H1 (cell line): ENCODE measurements at regions not wholly inside any gene's neighbourhood (a gene's known extent, or its start where the extent isn't known, plus 50 kb on each side); places are given as distances from the start of the nearest gene placed in this dataset.

ENCODE experiments used
- CTCF ChIA-PET: fragments of 300-600 bp; sonication (Branson Sonifier 250); formaldehyde crosslinking; loops from one replicate; lab custom pipeline; 2021; ENCODE audit not compliant: partially characterized antibody; lab: Charles Lee
- POLR2A ChIA-PET: fragments of 300-600 bp; sonication (Branson Sonifier 250); formaldehyde crosslinking; loops from one replicate; lab custom pipeline; 2021; ENCODE audit warnings: inconsistent platforms; ENCODE audit not compliant: partially characterized antibody; lab: Charles Lee
- DNase-seq, 2 experiments: peaks; one replicate each; pipeline versions ENCODE4 v3.0.0 to v3.0.0-alpha.2; 2010 to 2022; ENCODE audit warnings: low spot score in 2 of 2, low read depth in 1 of 2, mixed read lengths in 1 of 2
- FAIRE-seq: peaks from 2 replicates; lab custom pipeline; 2011; peaks lifted over from hg19 to GRCh38; lab: Jason Lieb, UNC
- H2AFZ ChIP-seq: 2 replicates; pipeline ENCODE4 v1.8.1; 2012; ENCODE audit warnings: low read length, inconsistent platforms
- H2AK5ac ChIP-seq: 2 replicates; pipeline ENCODE4 v1.6.1; 2013; ENCODE audit warnings: low read depth, low read length
- H2BK120ac ChIP-seq: replicated peaks from 2 replicates; pipeline ENCODE3; 2013; ENCODE audit warnings: low read depth, low read length, inconsistent platforms
- H2BK12ac ChIP-seq: 2 replicates; pipeline ENCODE4 v1.6.1; 2013; ENCODE audit warnings: low read depth, low read length
- H2BK15ac ChIP-seq: 2 replicates; pipeline ENCODE4 v1.6.1; 2013; ENCODE audit warnings: low read length
- H2BK20ac ChIP-seq: 2 replicates; pipeline ENCODE4 v1.6.1; 2013; ENCODE audit warnings: low read length
- H2BK5ac ChIP-seq: 2 replicates; pipeline ENCODE4 v1.6.1; 2013; ENCODE audit warnings: low read depth, low read length
- H3K14ac ChIP-seq: 2 replicates; pipeline ENCODE4 v1.6.1; 2013; ENCODE audit warnings: inconsistent platforms; ENCODE audit not compliant: insufficient read length
- H3K18ac ChIP-seq: 2 replicates; pipeline ENCODE4 v1.6.1; 2013; ENCODE audit warnings: low read length; ENCODE audit errors: extremely low read depth
- H3K23ac ChIP-seq: 2 replicates; pipeline ENCODE4 v1.6.1; 2013; ENCODE audit warnings: inconsistent platforms; ENCODE audit not compliant: insufficient read length
- H3K23me2 ChIP-seq: 2 replicates; pipeline ENCODE4 v1.6.1; 2013; ENCODE audit warnings: low read depth, low read length
- H3K27ac ChIP-seq: 2 replicates; pipeline ENCODE4 v1.6.1; 2011; ENCODE audit warnings: low read depth, low read length, inconsistent platforms
- H3K27me3 ChIP-seq, 4 experiments: replicated peaks in 1 of 4; 1 replicate in 1 of 4; 2 replicates in 3 of 4; pipeline versions ENCODE4 v1.6.1 to v1.8.1; 2011 to 2013; ENCODE audit warnings: low read length in 3 of 4, mild to moderate bottlenecking in 3 of 4, inconsistent platforms in 2 of 4, mixed read lengths in 2 of 4, moderate library complexity in 1 of 4; ENCODE audit not compliant: control insufficient read depth in 3 of 4, insufficient read depth in 3 of 4; ENCODE audit errors: extremely low read depth in 1 of 4
- H3K36me3 ChIP-seq, 4 experiments: 2 replicates each; pipeline versions ENCODE4 v1.6.1 to v1.8.1; 2011 to 2013; ENCODE audit warnings: mild to moderate bottlenecking in 4 of 4, low read length in 3 of 4, moderate library complexity in 2 of 4, control low read depth in 1 of 4, inconsistent platforms in 1 of 4; ENCODE audit not compliant: insufficient read depth in 4 of 4, control insufficient read depth in 2 of 4
- H3K4ac ChIP-seq: replicated peaks from 2 replicates; pipeline ENCODE3; 2013; ENCODE audit warnings: low read length, low read depth, mixed read lengths, inconsistent platforms; ENCODE audit not compliant: insufficient read length
- H3K4me1 ChIP-seq, 4 experiments: replicated peaks in 1 of 4; 1 replicate in 1 of 4; 2 replicates in 3 of 4; pipeline versions ENCODE4 v1.6.1 to v1.8.1; 2011 to 2013; ENCODE audit warnings: low read length in 3 of 4, inconsistent platforms in 2 of 4, mixed read lengths in 1 of 4; ENCODE audit not compliant: insufficient read depth in 4 of 4, control insufficient read depth in 3 of 4
- H3K4me2 ChIP-seq, 2 experiments: 2 replicates each; pipeline versions ENCODE4 v1.6.1 to v1.8.1; 2011 to 2013; ENCODE audit warnings: low read depth in 2 of 2, low read length in 2 of 2, control low read depth in 1 of 2, inconsistent platforms in 1 of 2, mild to moderate bottlenecking in 1 of 2; ENCODE audit not compliant: insufficient read depth in 1 of 2
- H3K4me3 ChIP-seq, 4 experiments: fragments of 200-600, 300-600 bp in 1 of 4; sonication (generic), shearing (Covaris generic), sonication (Bioruptor Twin) in 1 of 4; 2 replicates each; pipeline versions ENCODE4 v1.5.1 to v1.8.1; 2011 to 2016; ENCODE audit warnings: low read length in 4 of 4, low read depth in 3 of 4, control low read depth in 2 of 4, inconsistent platforms in 2 of 4, mild to moderate bottlenecking in 2 of 4, mixed read lengths in 1 of 4, moderate library complexity in 1 of 4; ENCODE audit not compliant: insufficient read depth in 2 of 4; ENCODE audit errors: extremely low read depth in 1 of 4
- H3K56ac ChIP-seq: replicated peaks from 2 replicates; pipeline ENCODE3; 2013; ENCODE audit warnings: low read depth, mild to moderate bottlenecking, mixed read lengths, low read length, inconsistent platforms; ENCODE audit not compliant: insufficient read length
- H3K79me1 ChIP-seq: 2 replicates; pipeline ENCODE4 v1.6.1; 2013; ENCODE audit warnings: low read depth, low read length, control low read depth
- H3K79me2 ChIP-seq, 2 experiments: 2 replicates each; pipeline versions ENCODE4 v1.6.1 to v1.8.1; 2012 to 2013; ENCODE audit warnings: low read length in 2 of 2, mild to moderate bottlenecking in 2 of 2, inconsistent platforms in 1 of 2; ENCODE audit not compliant: insufficient read depth in 2 of 2, control insufficient read depth in 1 of 2
- H3K9ac ChIP-seq, 4 experiments: replicated peaks in 1 of 4; 1 replicate in 1 of 4; 2 replicates in 3 of 4; pipeline versions ENCODE4 v1.6.1 to v1.8.1; 2011 to 2013; ENCODE audit warnings: low read depth in 3 of 4, low read length in 3 of 4, control low read depth in 2 of 4, mild to moderate bottlenecking in 2 of 4, moderate library complexity in 2 of 4, inconsistent platforms in 1 of 4; ENCODE audit errors: extremely low read depth in 1 of 4
- H3K9me3 ChIP-seq, 2 experiments: 2 replicates each; pipeline versions ENCODE4 v1.6.1 to v1.8.1; 2012 to 2013; ENCODE audit warnings: mild to moderate bottlenecking in 2 of 2, moderate library complexity in 2 of 2, control low read depth in 1 of 2, inconsistent platforms in 1 of 2, low read depth in 1 of 2, low read length in 1 of 2, mixed read lengths in 1 of 2; ENCODE audit not compliant: insufficient read depth in 2 of 2
- H4K20me1 ChIP-seq, 2 experiments: replicated peaks in 1 of 2; 2 replicates each; pipeline versions ENCODE3 to v1.8.1; 2011 to 2013; ENCODE audit warnings: inconsistent platforms in 2 of 2, low read length in 2 of 2, mild to moderate bottlenecking in 1 of 2; ENCODE audit not compliant: insufficient read depth in 2 of 2, control insufficient read depth in 1 of 2
- H4K5ac ChIP-seq: 2 replicates; pipeline ENCODE4 v1.6.1; 2013; ENCODE audit warnings: low read length, low read depth, mixed read lengths, inconsistent platforms; ENCODE audit not compliant: insufficient read length
- H4K8ac ChIP-seq: 2 replicates; pipeline ENCODE4 v1.8.0; 2013; ENCODE audit warnings: mild to moderate bottlenecking, moderate library complexity, low read length, inconsistent platforms; ENCODE audit not compliant: insufficient read depth; ENCODE audit errors: extremely low read depth
- H4K91ac ChIP-seq: replicated peaks from 2 replicates; pipeline ENCODE3; 2013; ENCODE audit warnings: low read length, mixed read lengths, inconsistent platforms; ENCODE audit not compliant: insufficient read length
- ATF3 ChIP-seq: IDR thresholded peaks from 2 replicates; pipeline ENCODE4 v1.6.1; 2011; ENCODE audit warnings: low read depth, mild to moderate bottlenecking, low read length; ENCODE audit not compliant: insufficient read depth
- CHD2 ChIP-seq: IDR thresholded peaks from 2 replicates; pipeline ENCODE4 v1.6.1; 2012; ENCODE audit warnings: low read length, improper control_type of control experiment
- CTCF ChIP-seq, 3 experiments: IDR thresholded peaks; 1 replicate in 2 of 3; 2 replicates in 1 of 3; pipeline versions ENCODE4 v1.5.1 to v1.6.1; 2011; ENCODE audit warnings: low read length in 3 of 3, mild to moderate bottlenecking in 3 of 3, inconsistent platforms in 2 of 3, low read depth in 1 of 3, moderate library complexity in 1 of 3; ENCODE audit not compliant: insufficient read depth in 1 of 3; ENCODE audit errors: control extremely low read depth in 1 of 3
- EGR1 ChIP-seq: IDR thresholded peaks from 2 replicates; pipeline ENCODE4 v1.6.1; 2011; ENCODE audit warnings: low read depth, low read length, borderline replicate concordance
- KDM4A ChIP-seq: IDR thresholded peaks from one replicate; pipeline ENCODE4 v1.7.1; 2012; ENCODE audit warnings: low read depth, mild to moderate bottlenecking, moderate library complexity, low read length, inconsistent platforms; ENCODE audit not compliant: severe bottlenecking
- POLR2A ChIP-seq, 2 experiments: IDR thresholded peaks; 1 replicate in 1 of 2; 2 replicates in 1 of 2; pipeline ENCODE4 v1.6.1; 2011; ENCODE audit warnings: low read depth in 2 of 2, low read length in 2 of 2, mild to moderate bottlenecking in 2 of 2; ENCODE audit errors: control extremely low read depth in 1 of 2
- RBBP5 ChIP-seq: IDR thresholded peaks from 2 replicates; pipeline ENCODE4 v1.7.1; 2012; ENCODE audit warnings: low read depth, mild to moderate bottlenecking, inconsistent platforms, low read length, moderate library complexity, borderline replicate concordance
- RFX5 ChIP-seq: IDR thresholded peaks from 2 replicates; pipeline ENCODE4 v1.6.1; 2011; ENCODE audit warnings: low read depth, low read length, improper control_type of control experiment, borderline replicate concordance
- RXRA ChIP-seq: IDR thresholded peaks from 2 replicates; pipeline ENCODE4 v1.6.1; 2011; ENCODE audit warnings: low read depth, mild to moderate bottlenecking, low read length, moderate library complexity; ENCODE audit not compliant: insufficient read depth
- TAF1 ChIP-seq: IDR thresholded peaks from 2 replicates; pipeline ENCODE4 v1.6.1; 2011; ENCODE audit warnings: mild to moderate bottlenecking, low read depth, low read length
- TBP ChIP-seq: IDR thresholded peaks from 2 replicates; pipeline ENCODE4 v1.6.1; 2011; ENCODE audit warnings: low read depth, low read length, improper control_type of control experiment
- ZNF274 ChIP-seq: IDR thresholded peaks from 2 replicates; pipeline ENCODE4 v1.7.0; 2012; ENCODE audit warnings: low read length, borderline replicate concordance; ENCODE audit errors: extremely low read depth
- WGBS, 2 experiments: shearing (Covaris generic) in 1 of 2; methylation state at CpG; one replicate each; pipeline versions ENCODE4 v1.1.6 to v1.1.7; 2013 to 2015; ENCODE audit warnings: low lambda C conversion rate in 2 of 2, mixed read lengths in 2 of 2, inconsistent platforms in 1 of 2, low coverage in 1 of 2, missing lambda C conversion rate in 1 of 2; ENCODE audit not compliant: insufficient replicate concordance in 2 of 2, insufficient coverage in 1 of 2, insufficient read length in 1 of 2; ENCODE audit errors: extremely low coverage in 1 of 2, missing lambda C conversion rate in 1 of 2; 5-methylcytosine and 5-hydroxymethylcytosine counted together

DNA sequence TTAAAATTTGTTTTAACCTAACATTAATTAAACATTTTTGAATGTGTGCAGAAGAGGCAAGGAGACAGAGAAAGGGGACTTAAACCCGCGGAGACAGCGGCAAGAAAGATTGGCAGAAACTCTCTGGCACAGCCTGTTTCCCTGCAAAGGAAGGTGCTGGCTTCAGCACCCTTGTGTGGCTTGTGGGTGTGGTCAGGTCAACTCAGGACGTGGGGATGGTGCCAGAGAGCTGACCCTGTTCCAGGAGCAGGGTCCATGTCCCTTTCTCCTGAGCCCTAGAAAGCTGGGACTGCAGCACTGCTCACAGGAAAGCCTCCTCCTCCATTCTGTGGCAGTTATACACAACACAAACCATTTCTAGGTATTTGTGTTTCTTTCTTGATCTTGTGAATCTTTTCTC lies 176.2 kb upstream of the ST6GAL2 start:
- H2AFZ ChIP-seq, result no peak overlapping the region
- H2BK15ac ChIP-seq, result no peak overlapping the region
- H3K36me3 ChIP-seq, result no peaks in the 10 kb centered on the region
- no peak overlapping the region; the same call in 1 of the 2 replicates for H3K18ac ChIP-seq
- H3K23me2 ChIP-seq, result no peaks in the 10 kb centered on the region
- H3K4me2 ChIP-seq, result 0 out of 4 replicates have a peak overlapping the region, but pooled peaks of 1 of the 2 experiments have one; percentile 31
- ChIA-PET POLR2A (no interaction called here), CTCF (no interaction called here)
- H3K27ac ChIP-seq, result no peak overlapping the region
- FAIRE-seq (no peak), DNase-seq (no peak)
- no peak overlapping the region for H2BK5ac ChIP-seq
- no peak overlapping the region for H3K14ac ChIP-seq
- H3K79me1 ChIP-seq, result no peaks in the 10 kb centered on the region
- no peak overlapping the region for H3K4ac ChIP-seq
- no peak overlapping the region for H2AK5ac ChIP-seq
- H3K4me1 ChIP-seq, result peaks cover 5 to 8% (median 6%) of the 10 kb centered on the region in 4 experiments; a peak in 6 of 7 replicates
- no peaks in the 10 kb centered on the region for H3K27me3 ChIP-seq
- H3K9me3 ChIP-seq, result no peaks in the 10 kb centered on the region
- no peak overlapping the region for H3K56ac ChIP-seq
- 47% methylated on average over 4 of the region's 4 CpGs; no CpG with 5 or more reads in 1 of the 2 experiments for WGBS, 2 experiments
- H4K20me1 ChIP-seq, result no peaks in the 10 kb centered on the region
- no peak overlapping the region for H2BK20ac ChIP-seq
- no peak overlapping the region for H4K8ac ChIP-seq
- H3K79me2 ChIP-seq, result no peaks in the 10 kb centered on the region
- H2BK120ac ChIP-seq, result no peak overlapping the region
- no peak overlapping the region for H3K4me3 ChIP-seq
- no peak overlapping the region for H4K91ac ChIP-seq
- H3K9ac ChIP-seq, result no peak overlapping the region
- 0 out of 2 replicates have a peak overlapping the region, but pooled peaks have one; percentile 29 for H2BK12ac ChIP-seq
- H4K5ac ChIP-seq, result no peak overlapping the region
- H3K23ac ChIP-seq, result no peak overlapping the region
- TF ChIP-seq RBBP5 (no peak), TBP (no peak), ZNF274 (no peak), RFX5 (no peak), KDM4A (no peak), EGR1 (no peak), ATF3 (no peak), CTCF (IDR thresholded peaks at IDR 0.05; ENCODE audit: control extremely low read depth in 1 of 3, insufficient read depth in 1 of 3, low read depth in 1 of 3, low read length in 3 of 3) (no peak), RXRA (no peak), TAF1 (no peak), POLR2A (IDR thresholded peaks at IDR 0.05; ENCODE audit: control extremely low read depth in 1 of 2, low read depth in 2 of 2, low read length in 2 of 2) (no peak), CHD2 (no peak)
